GM23338 (cell line): ENCODE measurements at regions not wholly inside any gene's neighbourhood (a gene's known extent, or its start where the extent isn't known, plus 50 kb on each side); places are given as distances from the start of the nearest gene placed in this dataset.

ENCODE experiments used
- POLR2AphosphoS5 ChIP-seq: IDR thresholded peaks from 2 replicates; pipeline ENCODE4 v1.6.1; 2016; ENCODE audit warnings: antibody characterized with exemption, low read depth
- REST ChIP-seq: IDR thresholded peaks from one replicate; pipeline ENCODE4 v1.6.1; 2018; ENCODE audit warnings: antibody characterized with exemption; ENCODE audit not compliant: unreplicated experiment

- TF ChIP-seq POLR2AphosphoS5 (no peak), REST (no peak)
Measured at GRCh38 chr9:129402931-129403778, 217.7 kb downstream of the C9orf50 start.
